ENCODE measurements at regions not wholly inside any gene's neighbourhood (a gene's known extent, or its start where the extent isn't known, plus 50 kb on each side); places are given as distances from the start of the nearest gene placed in this dataset.

- no peaks in the 10 kb centered on the region for H3K4me1 Mint-ChIP-seq
- no peak overlapping the region for H4K5ac ChIP-seq (ENCODE audit: insufficient read length, low read depth, low read length)
- no peak overlapping the region for H3K27ac ChIP-seq (ENCODE audit: insufficient read length, low read depth, low read length)
- H3K23ac ChIP-seq (ENCODE audit: insufficient read length, low read depth, low read length) = no peak overlapping the region
- no peak for DNase-seq
- H2BK15ac ChIP-seq (ENCODE audit: low read depth, low read length) = no peak overlapping the region
- no peak for TF ChIP-seq CTCF (conservative IDR thresholded peaks at IDR 0.05)
- H3K9me3 ChIP-seq (ENCODE audit: control insufficient read depth, low read depth, low read length) = no peaks in the 10 kb centered on the region
- no peaks in the 10 kb centered on the region for H3K79me1 ChIP-seq (ENCODE audit: insufficient read depth, low read depth, low read length, poor library complexity, severe bottlenecking)
- H3K9me3 Mint-ChIP-seq = peaks cover 12 to 20% of the 10 kb centered on the region in 2 experiments
- no peak overlapping the region for H3K4me3 Mint-ChIP-seq
- H4K20me1 ChIP-seq (ENCODE audit: control insufficient read depth, insufficient read depth, insufficient read length) = no peaks in the 10 kb centered on the region
- H3K9ac ChIP-seq (ENCODE audit: extremely low read depth, insufficient read length, low read length) = no peak overlapping the region
- H4K91ac ChIP-seq (ENCODE audit: insufficient read length, low read depth, low read length) = no peak overlapping the region
- H3K4me2 ChIP-seq (ENCODE audit: insufficient read depth, insufficient read length, low read length) = no peak overlapping the region
- H2BK12ac ChIP-seq (ENCODE audit: insufficient read length, low read depth, low read length) = no peak overlapping the region
- no peak overlapping the region for H4K8ac ChIP-seq (replicated peaks; ENCODE audit: insufficient read length, low read depth, low read length)
- H3K4me1 ChIP-seq (ENCODE audit: insufficient read depth, low read length) = no peaks in the 10 kb centered on the region
- no peaks in the 10 kb centered on the region for H3K79me2 ChIP-seq (ENCODE audit: insufficient read depth, low read length)
- no peak overlapping the region for H2BK20ac ChIP-seq (ENCODE audit: low read depth, low read length, poor library complexity, severe bottlenecking)
- H3K27ac Mint-ChIP-seq = no peak overlapping the region
- H3T11ph ChIP-seq (ENCODE audit: low read length) = no peak overlapping the region
- no peak overlapping the region for H2BK120ac ChIP-seq (ENCODE audit: low read depth, low read length, poor library complexity, severe bottlenecking)
- H3K27me3 ChIP-seq (ENCODE audit: insufficient read depth, low read length) = no peaks in the 10 kb centered on the region
- H2BK5ac ChIP-seq (ENCODE audit: insufficient read length, low read length) = no peak overlapping the region
- no CpG with 5 or more reads among the region's 3 CpGs for WGBS (ENCODE audit: extremely low coverage, insufficient read length, low lambda C conversion rate)
- H3K18ac ChIP-seq (ENCODE audit: insufficient read length, low read depth, low read length) = no peak overlapping the region
- no peak overlapping the region for H2AK5ac ChIP-seq (ENCODE audit: insufficient read length, low read length)
- no peak overlapping the region for H3K14ac ChIP-seq (ENCODE audit: insufficient read depth, low read length)
- H2AFZ ChIP-seq (ENCODE audit: low read length) = no peak overlapping the region
- no peak overlapping the region for H3K4ac ChIP-seq (ENCODE audit: low read depth, low read length)
- peaks cover 2 to 14% (median 7%) of the 10 kb centered on the region in 3 experiments; a peak in 5 of 7 replicates for H3K36me3 Mint-ChIP-seq (ENCODE audit: insufficient read depth in 1 of 3, low read depth in 3 of 3)
- H3K23me2 ChIP-seq (ENCODE audit: insufficient read length, low read depth, low read length, poor library complexity, severe bottlenecking) = no peaks in the 10 kb centered on the region
- no peak overlapping the region for H3K56ac ChIP-seq (ENCODE audit: insufficient read length, low read depth, low read length)
- H3K27me3 Mint-ChIP-seq (ENCODE audit: low read depth) = no peaks in the 10 kb centered on the region
Measured at GRCh38 chr3:152768478-152768877, 66.5 kb upstream of the P2RY1 start.

Data from H9 (cell line).